ENCODE measurements at regions not wholly inside any gene's neighbourhood (a gene's known extent, or its start where the extent isn't known, plus 50 kb on each side); places are given as distances from the start of the nearest gene placed in this dataset.

- no peak overlapping the region for H2BK15ac ChIP-seq (ENCODE audit: low read depth, low read length)
- no peak overlapping the region for H3T11ph ChIP-seq (ENCODE audit: low read length)
- H3K9ac ChIP-seq (ENCODE audit: extremely low read depth, insufficient read length, low read length), result no peak overlapping the region
- H3K4ac ChIP-seq (ENCODE audit: low read depth, low read length), result no peak overlapping the region
- Mint-ChIP-seq H3K9me3 (peaks cover under 1 to 1% of the 10 kb centered on the region in 2 experiments; a peak in 2 of 5 replicates), H3K27ac (no peak overlapping the region; a peak in 1 of 7 replicates), H3K4me3 (no peak overlapping the region), H3K4me1 (peaks cover 1% of the 10 kb centered on the region in 2 experiments), H3K27me3 (ENCODE audit: low read depth) (peaks cover 3% of the 10 kb centered on the region; the same call in 1 of the 2 replicates), H3K36me3 (ENCODE audit: insufficient read depth in 1 of 3, low read depth in 3 of 3) (no peaks in the 10 kb centered on the region)
- no peak overlapping the region for H3K23ac ChIP-seq (ENCODE audit: insufficient read length, low read depth, low read length)
- no peak overlapping the region for H2AK5ac ChIP-seq (ENCODE audit: insufficient read length, low read length)
- no peak overlapping the region for H3K14ac ChIP-seq (ENCODE audit: insufficient read depth, low read length)
- no peaks in the 10 kb centered on the region for H3K79me2 ChIP-seq (ENCODE audit: insufficient read depth, low read length)
- no peaks in the 10 kb centered on the region for H4K20me1 ChIP-seq (ENCODE audit: control insufficient read depth, insufficient read depth, insufficient read length)
- TF ChIP-seq, protein P1, sequence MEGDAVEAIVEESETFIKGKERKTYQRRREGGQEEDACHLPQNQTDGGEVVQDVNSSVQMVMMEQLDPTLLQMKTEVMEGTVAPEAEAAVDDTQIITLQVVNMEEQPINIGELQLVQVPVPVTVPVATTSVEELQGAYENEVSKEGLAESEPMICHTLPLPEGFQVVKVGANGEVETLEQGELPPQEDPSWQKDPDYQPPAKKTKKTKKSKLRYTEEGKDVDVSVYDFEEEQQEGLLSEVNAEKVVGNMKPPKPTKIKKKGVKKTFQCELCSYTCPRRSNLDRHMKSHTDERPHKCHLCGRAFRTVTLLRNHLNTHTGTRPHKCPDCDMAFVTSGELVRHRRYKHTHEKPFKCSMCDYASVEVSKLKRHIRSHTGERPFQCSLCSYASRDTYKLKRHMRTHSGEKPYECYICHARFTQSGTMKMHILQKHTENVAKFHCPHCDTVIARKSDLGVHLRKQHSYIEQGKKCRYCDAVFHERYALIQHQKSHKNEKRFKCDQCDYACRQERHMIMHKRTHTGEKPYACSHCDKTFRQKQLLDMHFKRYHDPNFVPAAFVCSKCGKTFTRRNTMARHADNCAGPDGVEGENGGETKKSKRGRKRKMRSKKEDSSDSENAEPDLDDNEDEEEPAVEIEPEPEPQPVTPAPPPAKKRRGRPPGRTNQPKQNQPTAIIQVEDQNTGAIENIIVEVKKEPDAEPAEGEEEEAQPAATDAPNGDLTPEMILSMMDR (conservative IDR thresholded peaks at IDR 0.05), result no peak
- H3K79me1 ChIP-seq (ENCODE audit: insufficient read depth, low read depth, low read length, poor library complexity, severe bottlenecking), result no peaks in the 10 kb centered on the region
- no peaks in the 10 kb centered on the region for H3K23me2 ChIP-seq (ENCODE audit: insufficient read length, low read depth, low read length, poor library complexity, severe bottlenecking)
- no peaks in the 10 kb centered on the region for H3K4me1 ChIP-seq (ENCODE audit: insufficient read depth, low read length)
- no peak overlapping the region for H3K4me2 ChIP-seq (ENCODE audit: insufficient read depth, insufficient read length, low read length)
- no peak overlapping the region for H4K5ac ChIP-seq (ENCODE audit: insufficient read length, low read depth, low read length)
- no peak overlapping the region for H4K91ac ChIP-seq (ENCODE audit: insufficient read length, low read depth, low read length)
- H3K9me3 ChIP-seq (ENCODE audit: control insufficient read depth, low read depth, low read length), result no peaks in the 10 kb centered on the region
- H2BK5ac ChIP-seq (ENCODE audit: insufficient read length, low read length), result no peak overlapping the region
- H3K27ac ChIP-seq (ENCODE audit: insufficient read length, low read depth, low read length), result no peak overlapping the region
- DNase-seq, result no peak
- H4K8ac ChIP-seq (replicated peaks; ENCODE audit: insufficient read length, low read depth, low read length), result no peak overlapping the region
- no peak overlapping the region for H2BK20ac ChIP-seq (ENCODE audit: low read depth, low read length, poor library complexity, severe bottlenecking)
- H3K27me3 ChIP-seq (ENCODE audit: insufficient read depth, low read length), result no peaks in the 10 kb centered on the region; the same call in 1 of the 2 replicates
- H2AFZ ChIP-seq (ENCODE audit: low read length), result no peak overlapping the region
- no peak overlapping the region for H3K56ac ChIP-seq (ENCODE audit: insufficient read length, low read depth, low read length)
- H2BK120ac ChIP-seq (ENCODE audit: low read depth, low read length, poor library complexity, severe bottlenecking), result no peak overlapping the region
- no peak overlapping the region for H3K18ac ChIP-seq (ENCODE audit: insufficient read length, low read depth, low read length)
- H2BK12ac ChIP-seq (ENCODE audit: insufficient read length, low read depth, low read length), result no peak overlapping the region
Measured at GRCh38 chr2:19706332-19706731, 195.5 kb downstream of the TTC32 start.

Measured in H9 (cell line).